GM12878 (cell line): ENCODE measurements at regions not wholly inside any gene's neighbourhood (a gene's known extent, or its start where the extent isn't known, plus 50 kb on each side); places are given as distances from the start of the nearest gene placed in this dataset.

Experiments
- ATAC-seq: fragments of 200-7000 bp; cut with Tn5 transposase; 3 replicates; pipeline ENCODE4 v1.9.1; 2020; ENCODE audit warnings: mild to moderate bottlenecking, moderate library complexity
- BruUV-seq: library from RNA; stranded (reverse); fragments of 400-500 nt; replicated peaks from 2 replicates; lab custom pipeline; 2021; lab: Mats Ljungman, UMichigan
- CTCF ChIA-PET: fragments of 300-600 bp; sonication (Branson Sonifier 250); formaldehyde crosslinking; extraction: SDS; loops from one replicate; lab custom pipeline; 2021; ENCODE audit warnings: inconsistent platforms; lab: Yijun Ruan, JAX
- POLR2A ChIA-PET: fragments of 350-600 bp; formaldehyde crosslinking; extraction: SDS; loops from one replicate; lab custom pipeline; 2021; ENCODE audit warnings: inconsistent platforms; lab: Charles Lee
- RAD21 ChIA-PET: fragments of 300-600 bp; sonication (Branson Sonifier 250); formaldehyde crosslinking; loops from one replicate; lab custom pipeline; 2023; ENCODE audit warnings: antibody characterized with exemption; ENCODE audit not compliant: unreplicated experiment; lab: Charles Lee
- SMC1A ChIA-PET: fragments of 300-600 bp; sonication (Branson Sonifier 250); formaldehyde crosslinking; loops from one replicate; lab custom pipeline; 2023; ENCODE audit not compliant: unreplicated experiment, uncharacterized antibody; lab: Charles Lee
- DNase-seq: peaks from one replicate; pipeline ENCODE4 v3.0.0-alpha.2; 2011; ENCODE audit warnings: low read depth, low spot score
- FAIRE-seq: peaks from 3 replicates; lab custom pipeline; 2011; peaks lifted over from hg19 to GRCh38; lab: Jason Lieb, UNC
- H2AFZ ChIP-seq: 2 replicates; pipeline ENCODE4 v1.6.0; 2011; ENCODE audit warnings: low read depth, low read length, control low read depth; ENCODE audit not compliant: control insufficient read depth
- H3K27ac ChIP-seq: 2 replicates; pipeline ENCODE4 v1.5.1; 2011; ENCODE audit warnings: control low read depth; ENCODE audit not compliant: control insufficient read depth, insufficient read depth
- H3K27me3 ChIP-seq, 2 experiments: replicated peaks in 1 of 2; 2 replicates each; pipeline versions ENCODE4 v1.6.0 to v1.6.1; 2011; ENCODE audit warnings: low read length in 1 of 2; ENCODE audit not compliant: control insufficient read depth in 2 of 2, insufficient read depth in 2 of 2
- H3K36me3 ChIP-seq, 2 experiments: 2 replicates each; pipeline ENCODE4 v1.5.1; 2011; ENCODE audit warnings: low read length in 1 of 2; ENCODE audit not compliant: control insufficient read depth in 2 of 2, insufficient read depth in 2 of 2
- H3K4me1 ChIP-seq: 2 replicates; pipeline ENCODE4 v1.6.1; 2011; ENCODE audit warnings: mild to moderate bottlenecking, low read length, moderate library complexity, mixed read lengths; ENCODE audit not compliant: control insufficient read depth, insufficient read depth
- H3K4me2 ChIP-seq: 2 replicates; pipeline ENCODE4 v1.6.0; 2011; ENCODE audit warnings: control low read depth; ENCODE audit not compliant: control insufficient read depth, insufficient read depth
- H3K4me3 ChIP-seq: fragments of 200-600 bp; sonication (generic); 2 replicates; pipeline ENCODE4 v1.5.1; 2016
- H3K79me2 ChIP-seq: 2 replicates; pipeline ENCODE4 v1.6.0; 2011; ENCODE audit warnings: low read length; ENCODE audit not compliant: control insufficient read depth, insufficient read depth
- H3K9ac ChIP-seq: 2 replicates; pipeline ENCODE4 v1.8.0; 2011; ENCODE audit warnings: low read length, control low read depth, mixed read lengths; ENCODE audit not compliant: control insufficient read depth, insufficient read depth
- H3K9me3 ChIP-seq: replicated peaks from 3 replicates; pipeline ENCODE4 v1.5.1; 2011; ENCODE audit warnings: mild to moderate bottlenecking, low read length; ENCODE audit not compliant: control insufficient read depth, insufficient read depth
- H4K20me1 ChIP-seq: 2 replicates; pipeline ENCODE4 v1.6.0; 2011; ENCODE audit not compliant: control insufficient read depth, insufficient read depth
- DPF2 ChIP-seq: fragments of 450-650 bp; IDR thresholded peaks from 2 replicates; pipeline ENCODE4 v1.6.1; 2017; ENCODE audit warnings: mild to moderate bottlenecking
- GABPA ChIP-seq: IDR thresholded peaks from 2 replicates; pipeline ENCODE4 v1.6.1; 2014; ENCODE audit warnings: antibody characterized with exemption, low read depth, mild to moderate bottlenecking, inconsistent platforms
- IKZF1 ChIP-seq: fragments of 450-650 bp; conservative IDR thresholded peaks from 2 replicates; pipeline ENCODE4 v1.6.1; 2017; ENCODE audit warnings: antibody characterized with exemption, mild to moderate bottlenecking
- MEF2B ChIP-seq: fragments of 450-650 bp; IDR thresholded peaks from 2 replicates; pipeline ENCODE4 v1.6.1; 2018; ENCODE audit warnings: mild to moderate bottlenecking, moderate library complexity; ENCODE audit not compliant: partially characterized antibody, poor library complexity, severe bottlenecking
- NFXL1 ChIP-seq: fragments of 450-650 bp; IDR thresholded peaks from 2 replicates; pipeline ENCODE4 v1.6.1; 2017; ENCODE audit warnings: antibody characterized with exemption, mild to moderate bottlenecking, borderline replicate concordance
- PML ChIP-seq: IDR thresholded peaks from 2 replicates; pipeline ENCODE4 v1.6.1; 2012; ENCODE audit warnings: low read length, inconsistent platforms
- RBBP5 ChIP-seq: fragments of 200-600 bp; sonication (generic); conservative IDR thresholded peaks from 2 replicates; pipeline ENCODE4 v1.6.1; 2016
- SIX5 ChIP-seq: IDR thresholded peaks from 2 replicates; pipeline ENCODE4 v1.6.1; 2011; ENCODE audit warnings: mild to moderate bottlenecking, low read depth, low read length, moderate library complexity; ENCODE audit not compliant: severe bottlenecking
- STAT1 ChIP-seq: fragments of 450-650 bp; conservative IDR thresholded peaks from 2 replicates; pipeline ENCODE4 v1.6.1; 2014; ENCODE audit warnings: antibody characterized with exemption, mild to moderate bottlenecking
- WGBS: methylation state at CpG from one replicate; pipeline ENCODE4 v1.1.6; 2016; ENCODE audit warnings: low lambda C conversion rate; ENCODE audit not compliant: insufficient replicate concordance, insufficient coverage; ENCODE audit errors: missing lambda C conversion rate; 5-methylcytosine and 5-hydroxymethylcytosine counted together
- in situ Hi-C: fragments of 300-500 bp; cut with MboI; formaldehyde crosslinking; loops from 9 replicates; pipeline ENCODE4 v1.14.3; 2018; ENCODE audit warnings: mixed read lengths
- intact Hi-C: fragments of 100-400 bp; cut with micrococcal nuclease; formaldehyde crosslinking; loops from one replicate; pipeline ENCODE4 v1.14.2; 2022; ENCODE audit not compliant: unreplicated experiment
- TF ChIP-seq, protein P1 (sequence below): fragments of 450-650 bp; IDR thresholded peaks from 2 replicates; pipeline ENCODE4 v1.6.1; 2018; ENCODE audit warnings: mild to moderate bottlenecking, low read depth, moderate library complexity; ENCODE audit not compliant: partially characterized antibody
- TF ChIP-seq, protein P2 (sequence below): fragments of 450-650 bp; IDR thresholded peaks from 2 replicates; pipeline ENCODE4 v1.6.1; 2017; ENCODE audit warnings: mild to moderate bottlenecking, moderate library complexity
- TF ChIP-seq, protein P3 (sequence below): IDR thresholded peaks from 2 replicates; pipeline ENCODE4 v1.6.1; 2012; ENCODE audit warnings: low read depth, low read length, improper control_type of control experiment
- TF ChIP-seq, protein P4 (sequence below): IDR thresholded peaks from 2 replicates; pipeline ENCODE4 v1.6.1; 2011; ENCODE audit warnings: low read depth, low read length, improper control_type of control experiment, borderline replicate concordance

DNA sequence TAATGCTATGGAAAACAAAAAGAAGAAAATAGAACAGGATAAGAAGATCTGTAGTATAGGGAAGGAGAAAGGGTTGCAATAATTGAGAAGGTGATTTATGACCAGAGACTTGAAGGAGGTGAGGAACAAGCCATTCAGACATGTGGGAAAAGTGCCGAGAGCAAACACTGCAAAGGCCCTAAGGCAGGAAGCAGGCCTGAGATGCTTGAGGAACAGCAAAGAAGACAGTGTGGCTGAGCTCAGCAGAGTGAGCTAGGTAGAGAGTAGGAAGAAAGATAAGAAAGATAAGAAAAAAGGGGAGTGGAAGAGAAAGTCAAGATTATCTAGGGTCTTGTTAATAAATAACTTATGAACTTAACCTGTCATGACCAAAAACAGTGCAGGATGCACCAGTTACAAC lies 671.8 kb downstream of the RPS29 start:
- RAD21 ChIA-PET: no interaction called here
- in situ Hi-C loops: no loop called here

DNA sequence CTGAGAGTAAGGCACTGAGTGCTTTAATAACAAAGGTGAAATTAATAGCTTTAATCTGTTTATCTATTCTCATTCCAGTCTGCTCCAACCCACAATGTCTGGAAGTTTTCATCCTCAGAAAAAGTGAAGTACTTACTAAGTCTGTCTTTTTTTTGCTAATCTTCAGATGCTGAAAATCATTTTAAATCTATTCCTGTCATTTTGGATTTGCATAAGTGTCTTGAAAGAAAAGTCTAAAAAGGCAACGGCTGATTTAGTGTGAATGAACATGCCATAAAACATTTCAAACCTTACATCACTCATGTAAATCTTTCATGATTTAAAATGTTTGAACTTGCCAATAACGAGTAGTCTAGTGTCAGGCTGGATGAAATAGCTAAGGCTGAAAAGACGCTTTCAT lies 685.6 kb downstream of the RPS29 start:
- FAIRE-seq (no peak), ATAC-seq (no peak), DNase-seq (no peak)
- Histone ChIP-seq H3K27ac (no peak overlapping the region), H3K4me1 (no peaks in the 10 kb centered on the region), H3K9ac (no peak overlapping the region), H3K79me2 (no peaks in the 10 kb centered on the region), H2AFZ (no peak overlapping the region), H3K4me3 (no peak overlapping the region), H4K20me1 (no peaks in the 10 kb centered on the region), H3K9me3 (no peaks in the 10 kb centered on the region), H3K4me2 (no peak overlapping the region), H3K27me3 (no peaks in the 10 kb centered on the region), H3K36me3 (no peaks in the 10 kb centered on the region)
- intact Hi-C loops (no loop called here), in situ Hi-C loops (no loop called here)
- WGBS: 18% methylated on average over 3 of the region's 3 CpGs
- ChIA-PET CTCF (no interaction called here), RAD21 (no interaction called here), POLR2A (no interaction called here), SMC1A (no interaction called here)
- no TSS peak for BruUV-seq
- no peak for TF ChIP-seq NFXL1
- TF ChIP-seq, protein P1, sequence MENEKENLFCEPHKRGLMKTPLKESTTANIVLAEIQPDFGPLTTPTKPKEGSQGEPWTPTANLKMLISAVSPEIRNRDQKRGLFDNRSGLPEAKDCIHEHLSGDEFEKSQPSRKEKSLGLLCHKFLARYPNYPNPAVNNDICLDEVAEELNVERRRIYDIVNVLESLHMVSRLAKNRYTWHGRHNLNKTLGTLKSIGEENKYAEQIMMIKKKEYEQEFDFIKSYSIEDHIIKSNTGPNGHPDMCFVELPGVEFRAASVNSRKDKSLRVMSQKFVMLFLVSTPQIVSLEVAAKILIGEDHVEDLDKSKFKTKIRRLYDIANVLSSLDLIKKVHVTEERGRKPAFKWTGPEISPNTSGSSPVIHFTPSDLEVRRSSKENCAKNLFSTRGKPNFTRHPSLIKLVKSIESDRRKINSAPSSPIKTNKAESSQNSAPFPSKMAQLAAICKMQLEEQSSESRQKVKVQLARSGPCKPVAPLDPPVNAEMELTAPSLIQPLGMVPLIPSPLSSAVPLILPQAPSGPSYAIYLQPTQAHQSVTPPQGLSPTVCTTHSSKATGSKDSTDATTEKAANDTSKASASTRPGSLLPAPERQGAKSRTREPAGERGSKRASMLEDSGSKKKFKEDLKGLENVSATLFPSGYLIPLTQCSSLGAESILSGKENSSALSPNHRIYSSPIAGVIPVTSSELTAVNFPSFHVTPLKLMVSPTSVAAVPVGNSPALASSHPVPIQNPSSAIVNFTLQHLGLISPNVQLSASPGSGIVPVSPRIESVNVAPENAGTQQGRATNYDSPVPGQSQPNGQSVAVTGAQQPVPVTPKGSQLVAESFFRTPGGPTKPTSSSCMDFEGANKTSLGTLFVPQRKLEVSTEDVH: no peak
- TF ChIP-seq, protein P2, sequence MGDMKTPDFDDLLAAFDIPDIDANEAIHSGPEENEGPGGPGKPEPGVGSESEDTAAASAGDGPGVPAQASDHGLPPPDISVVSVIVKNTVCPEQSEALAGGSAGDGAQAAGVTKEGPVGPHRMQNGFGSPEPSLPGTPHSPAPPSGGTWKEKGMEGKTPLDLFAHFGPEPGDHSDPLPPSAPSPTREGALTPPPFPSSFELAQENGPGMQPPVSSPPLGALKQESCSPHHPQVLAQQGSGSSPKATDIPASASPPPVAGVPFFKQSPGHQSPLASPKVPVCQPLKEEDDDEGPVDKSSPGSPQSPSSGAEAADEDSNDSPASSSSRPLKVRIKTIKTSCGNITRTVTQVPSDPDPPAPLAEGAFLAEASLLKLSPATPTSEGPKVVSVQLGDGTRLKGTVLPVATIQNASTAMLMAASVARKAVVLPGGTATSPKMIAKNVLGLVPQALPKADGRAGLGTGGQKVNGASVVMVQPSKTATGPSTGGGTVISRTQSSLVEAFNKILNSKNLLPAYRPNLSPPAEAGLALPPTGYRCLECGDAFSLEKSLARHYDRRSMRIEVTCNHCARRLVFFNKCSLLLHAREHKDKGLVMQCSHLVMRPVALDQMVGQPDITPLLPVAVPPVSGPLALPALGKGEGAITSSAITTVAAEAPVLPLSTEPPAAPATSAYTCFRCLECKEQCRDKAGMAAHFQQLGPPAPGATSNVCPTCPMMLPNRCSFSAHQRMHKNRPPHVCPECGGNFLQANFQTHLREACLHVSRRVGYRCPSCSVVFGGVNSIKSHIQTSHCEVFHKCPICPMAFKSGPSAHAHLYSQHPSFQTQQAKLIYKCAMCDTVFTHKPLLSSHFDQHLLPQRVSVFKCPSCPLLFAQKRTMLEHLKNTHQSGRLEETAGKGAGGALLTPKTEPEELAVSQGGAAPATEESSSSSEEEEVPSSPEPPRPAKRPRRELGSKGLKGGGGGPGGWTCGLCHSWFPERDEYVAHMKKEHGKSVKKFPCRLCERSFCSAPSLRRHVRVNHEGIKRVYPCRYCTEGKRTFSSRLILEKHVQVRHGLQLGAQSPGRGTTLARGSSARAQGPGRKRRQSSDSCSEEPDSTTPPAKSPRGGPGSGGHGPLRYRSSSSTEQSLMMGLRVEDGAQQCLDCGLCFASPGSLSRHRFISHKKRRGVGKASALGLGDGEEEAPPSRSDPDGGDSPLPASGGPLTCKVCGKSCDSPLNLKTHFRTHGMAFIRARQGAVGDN: no peak

More for the DNA sequence above, 671.8 kb downstream of the RPS29 start:
- no peak for DNase-seq
- BruUV-seq: no TSS peak
- H3K36me3 ChIP-seq: no peaks in the 10 kb centered on the region
- no peaks in the 10 kb centered on the region for H3K27me3 ChIP-seq
- ChIA-PET CTCF (no interaction called here), POLR2A (no interaction called here), SMC1A (no interaction called here)
- no peaks in the 10 kb centered on the region for H3K4me1 ChIP-seq
- intact Hi-C loops: no loop called here
- no peak for ATAC-seq
- no peaks in the 10 kb centered on the region for H4K20me1 ChIP-seq
- 47% methylated on average over 1 of the region's 1 CpG for WGBS
- H3K9me3 ChIP-seq: no peaks in the 10 kb centered on the region
- no peak overlapping the region for H3K9ac ChIP-seq
- TF ChIP-seq SIX5 (no peak), RBBP5 (no peak), DPF2 (no peak), MEF2B (no peak), GABPA (no peak), STAT1 (no peak), PML (no peak), IKZF1 (no peak)
- TF ChIP-seq, protein P3, sequence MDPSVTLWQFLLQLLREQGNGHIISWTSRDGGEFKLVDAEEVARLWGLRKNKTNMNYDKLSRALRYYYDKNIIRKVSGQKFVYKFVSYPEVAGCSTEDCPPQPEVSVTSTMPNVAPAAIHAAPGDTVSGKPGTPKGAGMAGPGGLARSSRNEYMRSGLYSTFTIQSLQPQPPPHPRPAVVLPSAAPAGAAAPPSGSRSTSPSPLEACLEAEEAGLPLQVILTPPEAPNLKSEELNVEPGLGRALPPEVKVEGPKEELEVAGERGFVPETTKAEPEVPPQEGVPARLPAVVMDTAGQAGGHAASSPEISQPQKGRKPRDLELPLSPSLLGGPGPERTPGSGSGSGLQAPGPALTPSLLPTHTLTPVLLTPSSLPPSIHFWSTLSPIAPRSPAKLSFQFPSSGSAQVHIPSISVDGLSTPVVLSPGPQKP: no peak
- TF ChIP-seq, protein P4, sequence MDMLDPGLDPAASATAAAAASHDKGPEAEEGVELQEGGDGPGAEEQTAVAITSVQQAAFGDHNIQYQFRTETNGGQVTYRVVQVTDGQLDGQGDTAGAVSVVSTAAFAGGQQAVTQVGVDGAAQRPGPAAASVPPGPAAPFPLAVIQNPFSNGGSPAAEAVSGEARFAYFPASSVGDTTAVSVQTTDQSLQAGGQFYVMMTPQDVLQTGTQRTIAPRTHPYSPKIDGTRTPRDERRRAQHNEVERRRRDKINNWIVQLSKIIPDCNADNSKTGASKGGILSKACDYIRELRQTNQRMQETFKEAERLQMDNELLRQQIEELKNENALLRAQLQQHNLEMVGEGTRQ: no peak
- H3K4me3 ChIP-seq: no peak overlapping the region
- H3K79me2 ChIP-seq: no peaks in the 10 kb centered on the region
- H2AFZ ChIP-seq: no peak overlapping the region
- no peak overlapping the region for H3K27ac ChIP-seq
- FAIRE-seq: no peak
- no peak overlapping the region for H3K4me2 ChIP-seq
